GM12878 (cell line): ENCODE measurements at regions not wholly inside any gene's neighbourhood (a gene's known extent, or its start where the extent isn't known, plus 50 kb on each side); places are given as distances from the start of the nearest gene placed in this dataset.

Experiments
- ATAC-seq: fragments of 200-7000 bp; cut with Tn5 transposase; 3 replicates; pipeline ENCODE4 v1.9.1; 2020; ENCODE audit warnings: mild to moderate bottlenecking, moderate library complexity
- BruUV-seq: library from RNA; stranded (reverse); fragments of 400-500 nt; replicated peaks from 2 replicates; lab custom pipeline; 2021; lab: Mats Ljungman, UMichigan
- CTCF ChIA-PET: fragments of 300-600 bp; sonication (Branson Sonifier 250); formaldehyde crosslinking; extraction: SDS; loops from one replicate; lab custom pipeline; 2021; ENCODE audit warnings: inconsistent platforms; lab: Yijun Ruan, JAX
- POLR2A ChIA-PET: fragments of 350-600 bp; formaldehyde crosslinking; extraction: SDS; loops from one replicate; lab custom pipeline; 2021; ENCODE audit warnings: inconsistent platforms; lab: Charles Lee
- RAD21 ChIA-PET: fragments of 300-600 bp; sonication (Branson Sonifier 250); formaldehyde crosslinking; loops from one replicate; lab custom pipeline; 2023; ENCODE audit warnings: antibody characterized with exemption; ENCODE audit not compliant: unreplicated experiment; lab: Charles Lee
- SMC1A ChIA-PET: fragments of 300-600 bp; sonication (Branson Sonifier 250); formaldehyde crosslinking; loops from one replicate; lab custom pipeline; 2023; ENCODE audit not compliant: unreplicated experiment, uncharacterized antibody; lab: Charles Lee
- DNase-seq: peaks from one replicate; pipeline ENCODE4 v3.0.0-alpha.2; 2011; ENCODE audit warnings: low read depth, low spot score
- FAIRE-seq: peaks from 3 replicates; lab custom pipeline; 2011; peaks lifted over from hg19 to GRCh38; lab: Jason Lieb, UNC
- H2AFZ ChIP-seq: 2 replicates; pipeline ENCODE4 v1.6.0; 2011; ENCODE audit warnings: low read depth, low read length, control low read depth; ENCODE audit not compliant: control insufficient read depth
- H3K27ac ChIP-seq: 2 replicates; pipeline ENCODE4 v1.5.1; 2011; ENCODE audit warnings: control low read depth; ENCODE audit not compliant: control insufficient read depth, insufficient read depth
- H3K27me3 ChIP-seq, 2 experiments: replicated peaks in 1 of 2; 2 replicates each; pipeline versions ENCODE4 v1.6.0 to v1.6.1; 2011; ENCODE audit warnings: low read length in 1 of 2; ENCODE audit not compliant: control insufficient read depth in 2 of 2, insufficient read depth in 2 of 2
- H3K36me3 ChIP-seq, 2 experiments: 2 replicates each; pipeline ENCODE4 v1.5.1; 2011; ENCODE audit warnings: low read length in 1 of 2; ENCODE audit not compliant: control insufficient read depth in 2 of 2, insufficient read depth in 2 of 2
- H3K4me1 ChIP-seq: 2 replicates; pipeline ENCODE4 v1.6.1; 2011; ENCODE audit warnings: mild to moderate bottlenecking, low read length, moderate library complexity, mixed read lengths; ENCODE audit not compliant: control insufficient read depth, insufficient read depth
- H3K4me2 ChIP-seq: 2 replicates; pipeline ENCODE4 v1.6.0; 2011; ENCODE audit warnings: control low read depth; ENCODE audit not compliant: control insufficient read depth, insufficient read depth
- H3K4me3 ChIP-seq: fragments of 200-600 bp; sonication (generic); 2 replicates; pipeline ENCODE4 v1.5.1; 2016
- H3K79me2 ChIP-seq: 2 replicates; pipeline ENCODE4 v1.6.0; 2011; ENCODE audit warnings: low read length; ENCODE audit not compliant: control insufficient read depth, insufficient read depth
- H3K9ac ChIP-seq: 2 replicates; pipeline ENCODE4 v1.8.0; 2011; ENCODE audit warnings: low read length, control low read depth, mixed read lengths; ENCODE audit not compliant: control insufficient read depth, insufficient read depth
- H3K9me3 ChIP-seq: replicated peaks from 3 replicates; pipeline ENCODE4 v1.5.1; 2011; ENCODE audit warnings: mild to moderate bottlenecking, low read length; ENCODE audit not compliant: control insufficient read depth, insufficient read depth
- H4K20me1 ChIP-seq: 2 replicates; pipeline ENCODE4 v1.6.0; 2011; ENCODE audit not compliant: control insufficient read depth, insufficient read depth
- CBFB ChIP-seq: IDR thresholded peaks from 2 replicates; pipeline ENCODE4 v1.6.1; 2016; ENCODE audit warnings: antibody characterized with exemption, low read depth
- MTA3 ChIP-seq: IDR thresholded peaks from 2 replicates; pipeline ENCODE4 v1.6.1; 2012; ENCODE audit warnings: low read length, inconsistent platforms, borderline replicate concordance
- NR2C1 ChIP-seq: fragments of 450-650 bp; IDR thresholded peaks from 2 replicates; pipeline ENCODE4 v1.6.1; 2017; ENCODE audit warnings: antibody characterized with exemption, mild to moderate bottlenecking, moderate library complexity
- POLR2A ChIP-seq: IDR thresholded peaks from 2 replicates; pipeline ENCODE4 v1.6.1; 2011; ENCODE audit warnings: low read depth, mild to moderate bottlenecking, low read length
- STAT1 ChIP-seq: fragments of 450-650 bp; conservative IDR thresholded peaks from 2 replicates; pipeline ENCODE4 v1.6.1; 2014; ENCODE audit warnings: antibody characterized with exemption, mild to moderate bottlenecking
- ZBTB40 ChIP-seq: fragments of 450-650 bp; IDR thresholded peaks from 2 replicates; pipeline ENCODE4 v1.6.1; 2016; ENCODE audit warnings: mild to moderate bottlenecking, moderate library complexity, borderline replicate concordance
- ZNF687 ChIP-seq: fragments of 450-650 bp; IDR thresholded peaks from 2 replicates; pipeline ENCODE4 v1.6.1; 2017; ENCODE audit warnings: mild to moderate bottlenecking, moderate library complexity
- WGBS: methylation state at CpG from one replicate; pipeline ENCODE4 v1.1.6; 2016; ENCODE audit warnings: low lambda C conversion rate; ENCODE audit not compliant: insufficient replicate concordance, insufficient coverage; ENCODE audit errors: missing lambda C conversion rate; 5-methylcytosine and 5-hydroxymethylcytosine counted together
- in situ Hi-C: fragments of 300-500 bp; cut with MboI; formaldehyde crosslinking; loops from 9 replicates; pipeline ENCODE4 v1.14.3; 2018; ENCODE audit warnings: mixed read lengths
- intact Hi-C: fragments of 100-400 bp; cut with micrococcal nuclease; formaldehyde crosslinking; loops from one replicate; pipeline ENCODE4 v1.14.2; 2022; ENCODE audit not compliant: unreplicated experiment

- no TSS peak for BruUV-seq
- TF ChIP-seq NR2C1 = no peak
- TF ChIP-seq ZBTB40 = no peak
- no peak for TF ChIP-seq STAT1
- no peak for TF ChIP-seq MTA3
- peak; percentile 61; the same call in 1 of the 2 replicates for TF ChIP-seq ZNF687
- TF ChIP-seq CBFB = 0 out of 2 replicates have a peak, but pooled peaks have one; percentile 7
- TF ChIP-seq POLR2A = peak; percentile 52; the same call in 1 of the 2 replicates
- peak; percentile 7; the same call in 1 of the 3 replicates for ATAC-seq
Measured at GRCh38 chr7:131034166-131034881, 293.4 kb upstream of the MKLN1 start.

More at GRCh38 chr7:131034166-131034881, 293.4 kb upstream of the MKLN1 start:
- H3K36me3 ChIP-seq = no peaks in the 10 kb centered on the region; a peak in 2 of 4 replicates
- ChIA-PET CTCF (interaction anchor here (1.6 to 2.4 kb wide), 3 partner anchors 52 to 137 kb away, joined by 5 to 15 read pairs (median 7); no protein-coding TSS in a partner anchor), POLR2A (interaction anchor here (0.7 to 1.1 kb wide), 2 partner anchors 22 to 87 kb away, joined by 3 read pairs; no protein-coding TSS in a partner anchor), SMC1A (interaction anchor here (1.3 to 2.1 kb wide), 8 partner anchors 13 to 421 kb away, joined by 3 to 10 read pairs (median 6); no protein-coding TSS in a partner anchor), RAD21 (interaction anchor here (1.2 to 2.6 kb wide), 2 partner anchors 40 to 73 kb away, joined by 3 to 8 read pairs; no protein-coding TSS in a partner anchor)
- H3K4me1 ChIP-seq = peaks cover 63% of the 10 kb centered on the region
- H3K9ac ChIP-seq = no peak overlapping the region
- in situ Hi-C loops = no loop called here
- FAIRE-seq = peak; percentile 23
- no peak overlapping the region for H3K4me3 ChIP-seq
- H3K79me2 ChIP-seq = peaks cover 47% of the 10 kb centered on the region
- DNase-seq = no peak
- no peak overlapping the region for H2AFZ ChIP-seq
- WGBS = 50% methylated on average over 9 of the region's 9 CpGs
- H3K9me3 ChIP-seq = peaks cover 2% of the 10 kb centered on the region; the same call in 2 of the 3 replicates
- no peaks in the 10 kb centered on the region for H3K27me3 ChIP-seq
- H4K20me1 ChIP-seq = no peaks in the 10 kb centered on the region
- intact Hi-C loops = loop anchor here (5.0 kb wide), 1 partner anchor 122 kb away; no protein-coding TSS in a partner anchor
- H3K27ac ChIP-seq = peak overlapping the region; percentile 76
- peak overlapping the region; percentile 38; the same call in 1 of the 2 replicates for H3K4me2 ChIP-seq
